ENCODE measurements at regions not wholly inside any gene's neighbourhood (a gene's known extent, or its start where the extent isn't known, plus 50 kb on each side); places are given as distances from the start of the nearest gene placed in this dataset.

GRCh38 chr13:75161804-75162203, 320.2 kb downstream of the TBC1D4 start:
- Histone ChIP-seq H3K9ac (ENCODE audit: low read length in 3 of 3) (no peak overlapping the region), H3K4me3 (ENCODE audit: low read length in 3 of 3) (no peak overlapping the region), H3K36me3 (ENCODE audit: control insufficient read depth in 2 of 3, insufficient read depth in 3 of 3, low read length in 3 of 3) (no peaks in the 10 kb centered on the region), H3K27me3 (ENCODE audit: control insufficient read depth, insufficient read depth, low read length) (no peaks in the 10 kb centered on the region), H3K9me3 (ENCODE audit: control insufficient read depth in 2 of 3, insufficient read depth in 1 of 3, low read length in 3 of 3) (peaks cover 0 to under 1% (median 0%) of the 10 kb centered on the region in 3 donors), H3K27ac (ENCODE audit: low read depth in 2 of 2, low read length in 2 of 2) (no peak overlapping the region), H3K4me1 (ENCODE audit: control insufficient read depth in 2 of 3, insufficient read depth in 2 of 3, low read depth in 1 of 3, low read length in 3 of 3) (no peaks in the 10 kb centered on the region)
- DNase-seq = no peak
- intact Hi-C loops (cut with DNase I) = no loop called here
- no peak for FAIRE-seq
- no peak for TF ChIP-seq CTCF (IDR thresholded peaks at IDR 0.05; ENCODE audit: borderline replicate concordance, extremely low read depth, insufficient read depth)

GRCh38 chr13:75160984-75161383, 321.0 kb downstream of the TBC1D4 start:
- DNase-seq (no peak), FAIRE-seq (no peak)
- no peaks in the 10 kb centered on the region for H3K36me3 ChIP-seq (ENCODE audit: control insufficient read depth in 2 of 3, insufficient read depth in 3 of 3, low read length in 3 of 3)
- no peaks in the 10 kb centered on the region for H3K27me3 ChIP-seq (ENCODE audit: control insufficient read depth, insufficient read depth, low read length)
- H3K27ac ChIP-seq (ENCODE audit: low read depth in 2 of 2, low read length in 2 of 2) = no peak overlapping the region
- H3K9ac ChIP-seq (ENCODE audit: low read length in 3 of 3) = no peak overlapping the region
- peaks cover 0 to 5% (median 0%) of the 10 kb centered on the region in 3 donors for H3K9me3 ChIP-seq (ENCODE audit: control insufficient read depth in 2 of 3, insufficient read depth in 1 of 3, low read length in 3 of 3)
- H3K4me1 ChIP-seq (ENCODE audit: control insufficient read depth in 2 of 3, insufficient read depth in 2 of 3, low read depth in 1 of 3, low read length in 3 of 3) = no peaks in the 10 kb centered on the region
- intact Hi-C loops (cut with DNase I) = no loop called here
- no peak overlapping the region for H3K4me3 ChIP-seq (ENCODE audit: low read length in 3 of 3)
- no peak for TF ChIP-seq CTCF (IDR thresholded peaks at IDR 0.05; ENCODE audit: borderline replicate concordance, extremely low read depth, insufficient read depth)

- TF ChIP-seq CTCF (IDR thresholded peaks at IDR 0.05; ENCODE audit: borderline replicate concordance, extremely low read depth, insufficient read depth) = no peak
- Histone ChIP-seq H3K27ac (ENCODE audit: low read depth in 2 of 2, low read length in 2 of 2) (no peak overlapping the region), H3K9me3 (ENCODE audit: control insufficient read depth in 2 of 3, insufficient read depth in 1 of 3, low read length in 3 of 3) (peaks cover 0 to 5% (median 0%) of the 10 kb centered on the region in 3 donors), H3K36me3 (ENCODE audit: control insufficient read depth in 2 of 3, insufficient read depth in 3 of 3, low read length in 3 of 3) (no peaks in the 10 kb centered on the region), H3K9ac (ENCODE audit: low read length in 3 of 3) (no peak overlapping the region), H3K4me1 (ENCODE audit: control insufficient read depth in 2 of 3, insufficient read depth in 2 of 3, low read depth in 1 of 3, low read length in 3 of 3) (no peaks in the 10 kb centered on the region), H3K27me3 (ENCODE audit: control insufficient read depth, insufficient read depth, low read length) (no peaks in the 10 kb centered on the region), H3K4me3 (ENCODE audit: low read length in 3 of 3) (no peak overlapping the region)
- intact Hi-C loops (cut with DNase I) = no loop called here
- FAIRE-seq (no peak), DNase-seq (no peak)
Observed at GRCh38 chr13:75154331-75154730, 327.6 kb downstream of the TBC1D4 start.

GRCh38 chr13:75153834-75154233, 328.1 kb downstream of the TBC1D4 start:
- Histone ChIP-seq H3K4me3 (ENCODE audit: low read length in 3 of 3) (no peak overlapping the region), H3K27me3 (ENCODE audit: control insufficient read depth, insufficient read depth, low read length) (no peaks in the 10 kb centered on the region), H3K36me3 (ENCODE audit: control insufficient read depth in 2 of 3, insufficient read depth in 3 of 3, low read length in 3 of 3) (no peaks in the 10 kb centered on the region), H3K9me3 (ENCODE audit: control insufficient read depth in 2 of 3, insufficient read depth in 1 of 3, low read length in 3 of 3) (peaks cover 0 to 5% (median 0%) of the 10 kb centered on the region in 3 donors), H3K9ac (ENCODE audit: low read length in 3 of 3) (no peak overlapping the region), H3K4me1 (ENCODE audit: control insufficient read depth in 2 of 3, insufficient read depth in 2 of 3, low read depth in 1 of 3, low read length in 3 of 3) (no peaks in the 10 kb centered on the region), H3K27ac (ENCODE audit: low read depth in 2 of 2, low read length in 2 of 2) (no peak overlapping the region)
- FAIRE-seq (no peak), DNase-seq (no peak)
- intact Hi-C loops (cut with DNase I) = no loop called here
- no peak for TF ChIP-seq CTCF (IDR thresholded peaks at IDR 0.05; ENCODE audit: borderline replicate concordance, extremely low read depth, insufficient read depth)
